ENCODE measurements at regions not wholly inside any gene's neighbourhood (a gene's known extent, or its start where the extent isn't known, plus 50 kb on each side); places are given as distances from the start of the nearest gene placed in this dataset.

- TF ChIP-seq CTCF (IDR thresholded peaks at IDR 0.05) = no peak
- Histone ChIP-seq H3K36me3 (no peaks in the 10 kb centered on the region), H3K4me3 (no peak overlapping the region), H3K27ac (no peak overlapping the region), H3K9me3 (no peaks in the 10 kb centered on the region), H3K4me1 (ENCODE audit: control insufficient read depth in 1 of 2, low read depth in 2 of 2) (no peaks in the 10 kb centered on the region), H3K27me3 (replicated peaks; ENCODE audit: insufficient read depth) (no peaks in the 10 kb centered on the region)
- no peak for ATAC-seq (ENCODE audit: insufficient number of reproducible peaks, low FRiP score, low read depth)
- no peak for DNase-seq (ENCODE audit: low spot score)
Observed at GRCh38 chr2:16076911-16077310, 136.6 kb downstream of the MYCN start.

- Histone ChIP-seq H3K27me3 (replicated peaks; ENCODE audit: insufficient read depth) (no peaks in the 10 kb centered on the region), H3K36me3 (no peaks in the 10 kb centered on the region), H3K27ac (no peak overlapping the region), H3K4me1 (ENCODE audit: control insufficient read depth in 1 of 2, low read depth in 2 of 2) (no peaks in the 10 kb centered on the region), H3K4me3 (no peak overlapping the region), H3K9me3 (no peaks in the 10 kb centered on the region)
- TF ChIP-seq CTCF (IDR thresholded peaks at IDR 0.05) = no peak
- ATAC-seq (ENCODE audit: insufficient number of reproducible peaks, low FRiP score, low read depth) (no peak), DNase-seq (ENCODE audit: low spot score) (no peak)
Observed at GRCh38 chr2:16075045-16076012, 135.0 kb downstream of the MYCN start.

- ATAC-seq (ENCODE audit: insufficient number of reproducible peaks, low FRiP score, low read depth) = no peak
- no peaks in the 10 kb centered on the region for H3K36me3 ChIP-seq
- H3K4me1 ChIP-seq (ENCODE audit: control insufficient read depth in 1 of 2, low read depth in 2 of 2) = no peaks in the 10 kb centered on the region
- no peak for TF ChIP-seq CTCF (IDR thresholded peaks at IDR 0.05)
- no peak for DNase-seq (ENCODE audit: low spot score)
- H3K27me3 ChIP-seq (replicated peaks; ENCODE audit: insufficient read depth) = no peaks in the 10 kb centered on the region
- H3K27ac ChIP-seq = no peak overlapping the region
- H3K4me3 ChIP-seq = no peak overlapping the region
- H3K9me3 ChIP-seq = no peaks in the 10 kb centered on the region
Observed at GRCh38 chr2:16073921-16074425, 133.6 kb downstream of the MYCN start.

- ATAC-seq (ENCODE audit: insufficient number of reproducible peaks, low FRiP score, low read depth) (no peak), DNase-seq (ENCODE audit: low spot score) (no peak)
- Histone ChIP-seq H3K36me3 (no peaks in the 10 kb centered on the region), H3K4me3 (no peak overlapping the region), H3K27ac (no peak overlapping the region), H3K4me1 (ENCODE audit: control insufficient read depth in 1 of 2, low read depth in 2 of 2) (no peaks in the 10 kb centered on the region), H3K27me3 (replicated peaks; ENCODE audit: insufficient read depth) (no peaks in the 10 kb centered on the region), H3K9me3 (no peaks in the 10 kb centered on the region)
- no peak for TF ChIP-seq CTCF (IDR thresholded peaks at IDR 0.05)
Observed at GRCh38 chr2:16073471-16073870, 133.1 kb downstream of the MYCN start.

- H3K4me3 ChIP-seq = no peak overlapping the region
- no peak for TF ChIP-seq CTCF (IDR thresholded peaks at IDR 0.05)
- no peak overlapping the region for H3K27ac ChIP-seq
- no peaks in the 10 kb centered on the region for H3K36me3 ChIP-seq
- no peaks in the 10 kb centered on the region for H3K9me3 ChIP-seq
- no peaks in the 10 kb centered on the region for H3K4me1 ChIP-seq (ENCODE audit: control insufficient read depth in 1 of 2, low read depth in 2 of 2)
- DNase-seq (ENCODE audit: low spot score) (no peak), ATAC-seq (ENCODE audit: insufficient number of reproducible peaks, low FRiP score, low read depth) (no peak)
- no peaks in the 10 kb centered on the region for H3K27me3 ChIP-seq (replicated peaks; ENCODE audit: insufficient read depth)
Observed at GRCh38 chr2:16072638-16073290, 132.4 kb downstream of the MYCN start.
